ENCODE measurements at regions not wholly inside any gene's neighbourhood (a gene's known extent, or its start where the extent isn't known, plus 50 kb on each side); places are given as distances from the start of the nearest gene placed in this dataset.

- no peak overlapping the region for H3K56ac ChIP-seq (ENCODE audit: extremely low read depth, insufficient read depth, low read length)
- ChIA-PET POLR2A (ENCODE audit: unreplicated experiment) (interaction anchor here (0.6 to 0.7 kb wide), 2 partner anchors 44 to 650 kb away, joined by 5 to 10 read pairs; no protein-coding TSS in a partner anchor), CTCF (interaction anchor here (0.8 to 0.9 kb wide), 2 partner anchors 44 to 951 kb away, joined by 3 to 4 read pairs; no protein-coding TSS in a partner anchor)
- H3K4me3 ChIP-seq (ENCODE audit: insufficient read depth, low read depth, low read length), result no peak overlapping the region
- in situ Hi-C loops (cut with MboI; ENCODE audit: low sequenced_read_pairs) (loop anchor here (25.0 kb wide), 1 partner anchor 939 kb away; no protein-coding TSS in a partner anchor), dilution Hi-C loops (cut with HindIII; ENCODE audit: low sequenced_read_pairs, unreplicated experiment) (no loop called here), intact Hi-C loops (cut with micrococcal nuclease) (no loop called here)
- no peak overlapping the region for H3K23ac ChIP-seq (ENCODE audit: low read depth, low read length)
- WGBS, 2 experiments (ENCODE audit: extremely low coverage in 2 of 2, insufficient read length in 1 of 2), result no CpG with 5 or more reads among the region's 3 CpGs
- H4K5ac ChIP-seq (ENCODE audit: low read depth, low read length), result no peak overlapping the region
- no peak overlapping the region for H2AK5ac ChIP-seq (ENCODE audit: low read depth, low read length)
- no peak overlapping the region for H2BK5ac ChIP-seq (ENCODE audit: low read depth, low read length, poor library complexity, severe bottlenecking)
- H3K27ac ChIP-seq (ENCODE audit: insufficient read depth, low read length), result no peak overlapping the region
- no peaks in the 10 kb centered on the region for H3K9me1 ChIP-seq (ENCODE audit: insufficient read depth, low read length)
- no peaks in the 10 kb centered on the region for H3K27me3 ChIP-seq (ENCODE audit: control insufficient read depth, insufficient read depth, low read length)
- H4K8ac ChIP-seq (ENCODE audit: low read depth in 2 of 2, low read length in 2 of 2), result no peak overlapping the region
- H3K79me1 ChIP-seq (ENCODE audit: low read depth in 1 of 2, low read length in 2 of 2), result no peaks in the 10 kb centered on the region
- no peak overlapping the region for H3K4ac ChIP-seq (ENCODE audit: low read depth, low read length)
- H2BK15ac ChIP-seq (ENCODE audit: low read depth, low read length), result no peak overlapping the region
- no peak overlapping the region for H2BK120ac ChIP-seq (ENCODE audit: low read depth, low read length)
- no peaks in the 10 kb centered on the region for H3K36me3 ChIP-seq (ENCODE audit: control insufficient read depth, insufficient read depth, low read length)
- no peak overlapping the region for H3K9ac ChIP-seq (ENCODE audit: low read depth, low read length)
- no peak overlapping the region for H3K14ac ChIP-seq (replicated peaks; ENCODE audit: low read depth, low read length)
- no peaks in the 10 kb centered on the region for H3K9me3 ChIP-seq (ENCODE audit: control insufficient read depth, insufficient read depth, low read length)
- TF ChIP-seq CEBPB (IDR thresholded peaks at IDR 0.05; ENCODE audit: low read depth, low read length), result no peak
- no peak for TF ChIP-seq FOS (IDR thresholded peaks at IDR 0.05; ENCODE audit: low read depth, low read length)
- TF ChIP-seq RFX5 (IDR thresholded peaks at IDR 0.05; ENCODE audit: low read depth, low read length), result no peak
- no peak for TF ChIP-seq RAD21 (IDR thresholded peaks at IDR 0.05; ENCODE audit: low read length)
- TF ChIP-seq MAFK (IDR thresholded peaks at IDR 0.05; ENCODE audit: low read depth, low read length), result no peak
- no peak for TF ChIP-seq RCOR1 (IDR thresholded peaks at IDR 0.05; ENCODE audit: insufficient replicate concordance, low read length)
- TF ChIP-seq CHD1 (IDR thresholded peaks at IDR 0.05; ENCODE audit: low read depth, low read length), result no peak
- no peak for TF ChIP-seq POLR2A (IDR thresholded peaks at IDR 0.05; ENCODE audit: low read depth, low read length)
- TF ChIP-seq USF2 (IDR thresholded peaks at IDR 0.05; ENCODE audit: low read depth, low read length), result no peak
- no peak for TF ChIP-seq BHLHE40 (IDR thresholded peaks at IDR 0.05; ENCODE audit: low read depth, low read length)
- TF ChIP-seq ELK1 (IDR thresholded peaks at IDR 0.05; ENCODE audit: borderline replicate concordance, low read depth, low read length), result no peak
- no peak for TF ChIP-seq CTCF (conservative IDR thresholded peaks at IDR 0.05; ENCODE audit: low read depth, low read length)
- TF ChIP-seq MAZ (IDR thresholded peaks at IDR 0.05; ENCODE audit: borderline replicate concordance, low read depth, low read length), result no peak
- TF ChIP-seq NFE2L2 (IDR thresholded peaks at IDR 0.05; ENCODE audit: low read depth, low read length), result no peak
- no peak for TF ChIP-seq MXI1 (IDR thresholded peaks at IDR 0.05; ENCODE audit: borderline replicate concordance, low read depth, low read length)
- TF ChIP-seq SMC3 (IDR thresholded peaks at IDR 0.05; ENCODE audit: low read depth, low read length), result no peak
- ATAC-seq (ENCODE audit: low read depth) (no peak), DNase-seq (no peak)
- no peaks in the 10 kb centered on the region for H4K20me1 ChIP-seq (ENCODE audit: insufficient read depth, low read length)
- H3K18ac ChIP-seq (ENCODE audit: low read depth, low read length), result no peak overlapping the region
- no peaks in the 10 kb centered on the region for H3K4me1 ChIP-seq (ENCODE audit: control insufficient read depth, insufficient read depth, low read length)
- H2AFZ ChIP-seq (replicated peaks; ENCODE audit: low read length, poor library complexity), result no peak overlapping the region
- H3K4me2 ChIP-seq (ENCODE audit: low read depth, low read length), result no peak overlapping the region
- no peak overlapping the region for H2BK20ac ChIP-seq (ENCODE audit: low read depth, low read length)
- no peak overlapping the region for H4K91ac ChIP-seq (ENCODE audit: insufficient read depth, low read depth, low read length)
- no TSS peak for BruUV-seq (replicated peaks)
- H2AK9ac ChIP-seq (replicated peaks; ENCODE audit: low read depth, low read length, poor library complexity), result no peak overlapping the region
Observed at GRCh38 chr6:132972971-132973370, 158.6 kb downstream of the RPS12 start.

Measured in IMR-90 (cell line).